ENCODE measurements at regions not wholly inside any gene's neighbourhood (a gene's known extent, or its start where the extent isn't known, plus 50 kb on each side); places are given as distances from the start of the nearest gene placed in this dataset.
"Not testable (repeated sequence)": the region's sequence is repeated elsewhere in the genome, so short reads cannot be mapped to it uniquely, and the experiment has no call there.

GRCh38 chr1:112105557-112105956 lies 116.1 kb upstream of the KCND3 start:
- DNase-seq, result no peak

DNA sequence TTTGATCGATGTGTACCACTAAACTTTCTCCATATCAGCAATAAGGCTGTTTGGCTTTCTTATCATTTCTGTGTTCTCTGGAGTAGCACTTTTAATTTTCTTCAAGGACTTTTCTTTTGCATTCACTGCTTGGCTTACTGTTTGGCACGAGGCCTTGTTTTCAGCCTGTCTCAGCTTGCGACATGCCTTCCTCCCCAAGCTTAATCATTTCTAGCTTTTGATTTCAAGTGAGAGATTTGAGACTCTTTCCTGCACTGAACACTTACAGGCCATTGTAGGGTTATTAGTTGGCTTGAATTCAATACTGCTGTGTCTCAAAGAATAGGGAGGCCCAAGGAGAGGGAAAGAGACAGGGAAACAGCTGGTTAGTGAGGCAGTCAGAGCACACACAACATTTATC lies 120.6 kb upstream of the KCND3 start:
- no peak for DNase-seq

DNA sequence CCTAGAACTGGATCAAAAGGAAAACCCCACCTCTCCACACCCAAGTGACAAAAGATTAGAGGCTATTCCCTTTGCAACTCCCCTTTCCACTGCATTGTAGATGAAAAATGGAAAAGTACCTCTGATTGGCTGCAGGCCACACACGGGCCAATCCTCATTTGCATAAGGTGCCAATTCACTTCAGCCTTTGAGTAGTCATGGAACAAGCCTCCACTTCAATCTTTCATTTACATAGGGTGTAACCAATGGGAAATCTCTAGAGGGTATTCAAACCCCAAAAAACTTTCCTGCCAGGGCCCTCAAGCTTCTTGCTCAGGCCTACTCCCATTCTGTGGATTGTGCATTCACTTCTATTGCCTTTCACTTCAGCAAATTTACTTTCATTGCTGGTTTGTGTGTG lies 122.3 kb upstream of the KCND3 start:
- DNase-seq, result no peak

GRCh38 chr1:112114540-112114939 lies 125.1 kb upstream of the KCND3 start:
- DNase-seq, result no peak

GRCh38 chr1:112126598-112126997 lies 137.1 kb upstream of the KCND3 start:
- no peak for DNase-seq

DNA sequence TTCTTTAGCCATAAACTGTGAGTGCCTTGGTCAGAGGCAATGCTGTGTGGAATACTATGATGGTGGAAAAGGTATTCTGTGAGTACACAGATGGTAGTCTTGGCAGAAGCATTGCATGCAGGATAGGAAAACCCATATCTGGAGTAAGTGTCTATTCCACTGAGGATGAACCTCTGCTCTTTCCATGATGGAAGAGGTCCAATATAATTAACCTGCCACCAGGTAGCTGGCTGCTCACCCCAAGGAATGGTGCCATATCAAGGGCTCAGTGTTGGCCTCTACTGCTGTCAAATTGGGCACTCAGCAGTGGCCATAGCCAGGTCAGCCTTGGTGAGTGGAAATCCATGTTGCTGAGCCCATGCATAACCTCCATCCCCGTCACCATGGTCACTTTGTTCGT lies 138.1 kb upstream of the KCND3 start:
- DNase-seq, result not testable (repeated sequence)

DNA sequence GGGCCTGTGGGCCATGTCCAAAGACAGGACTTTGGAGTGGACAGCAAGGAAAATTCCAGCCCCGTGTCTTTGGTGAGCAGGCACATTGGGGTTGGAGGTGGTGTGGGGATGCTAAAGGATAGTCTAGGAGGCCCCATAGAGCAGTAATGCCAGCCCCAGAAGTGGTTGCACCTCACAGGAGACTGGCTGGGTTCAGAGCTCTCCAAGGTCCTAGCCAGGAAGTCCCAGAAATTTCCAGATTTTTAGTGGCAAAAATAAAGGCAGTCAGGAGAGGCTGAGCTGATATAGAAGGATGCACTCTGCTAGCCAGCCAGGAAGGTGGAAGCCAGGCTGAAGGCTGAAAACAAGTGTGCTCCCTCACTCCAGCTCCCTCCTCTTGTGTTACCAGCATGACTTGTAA lies 144.0 kb upstream of the KCND3 start:
- no peak for DNase-seq

DNA sequence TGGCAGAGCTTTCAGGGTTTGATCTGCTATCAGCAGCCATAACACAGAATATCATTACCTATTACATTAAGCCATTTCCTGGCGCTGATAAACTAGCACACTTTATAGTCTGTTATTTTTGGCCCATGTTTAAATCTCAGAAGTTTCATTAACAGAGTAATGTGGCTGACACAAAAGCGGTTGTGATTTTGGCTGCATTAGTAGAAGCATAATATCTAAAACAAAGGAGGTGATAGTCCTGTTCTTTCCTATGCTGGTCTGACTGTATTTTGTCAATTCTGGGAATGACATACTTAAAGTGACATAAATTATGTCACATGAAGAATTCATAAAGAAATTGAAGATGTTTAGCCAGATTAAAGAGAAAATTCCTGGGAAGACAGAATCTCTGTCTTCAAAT lies 151.3 kb upstream of the KCND3 start:
- DNase-seq, result no peak

DNA sequence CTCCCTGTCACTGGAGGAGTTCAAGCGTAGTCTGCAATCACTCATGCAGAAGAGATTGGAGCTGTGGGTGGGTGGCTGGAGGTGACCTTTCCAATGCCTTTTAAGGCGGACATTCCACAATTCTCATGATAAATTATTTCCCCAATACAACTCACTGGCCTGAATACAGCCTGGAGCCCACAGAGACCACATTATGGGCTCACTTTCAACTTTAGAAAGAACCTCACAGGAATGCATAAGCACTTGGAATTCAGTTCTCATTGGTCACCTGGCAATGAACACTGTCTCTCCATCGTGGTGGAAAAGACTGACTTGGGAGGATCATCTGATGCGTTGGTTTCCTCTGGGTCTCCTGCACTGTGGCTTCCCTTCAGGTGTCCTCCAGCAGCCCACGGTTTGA lies 151.8 kb upstream of the KCND3 start:
- DNase-seq, result no peak

DNA sequence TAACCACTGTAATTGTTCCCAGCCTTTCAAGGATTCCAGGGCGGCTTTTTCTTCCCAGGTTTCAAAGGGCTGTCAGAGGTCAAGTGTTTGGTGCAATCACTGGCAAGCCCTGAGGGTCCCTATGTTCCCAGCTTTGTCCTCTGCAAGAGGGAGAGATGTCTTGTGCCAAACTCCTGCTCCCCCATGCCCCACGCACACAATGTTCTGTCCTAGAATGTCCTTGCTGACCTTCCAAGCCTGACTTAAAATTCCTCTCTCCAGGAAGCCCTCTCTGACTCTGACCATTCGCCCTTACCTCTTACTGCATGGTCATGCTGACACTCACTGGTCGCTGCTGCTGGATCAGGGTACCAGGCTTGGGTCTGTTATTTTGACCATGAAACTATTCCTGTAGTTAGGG lies 152.5 kb upstream of the KCND3 start:
- no peak for DNase-seq

DNA sequence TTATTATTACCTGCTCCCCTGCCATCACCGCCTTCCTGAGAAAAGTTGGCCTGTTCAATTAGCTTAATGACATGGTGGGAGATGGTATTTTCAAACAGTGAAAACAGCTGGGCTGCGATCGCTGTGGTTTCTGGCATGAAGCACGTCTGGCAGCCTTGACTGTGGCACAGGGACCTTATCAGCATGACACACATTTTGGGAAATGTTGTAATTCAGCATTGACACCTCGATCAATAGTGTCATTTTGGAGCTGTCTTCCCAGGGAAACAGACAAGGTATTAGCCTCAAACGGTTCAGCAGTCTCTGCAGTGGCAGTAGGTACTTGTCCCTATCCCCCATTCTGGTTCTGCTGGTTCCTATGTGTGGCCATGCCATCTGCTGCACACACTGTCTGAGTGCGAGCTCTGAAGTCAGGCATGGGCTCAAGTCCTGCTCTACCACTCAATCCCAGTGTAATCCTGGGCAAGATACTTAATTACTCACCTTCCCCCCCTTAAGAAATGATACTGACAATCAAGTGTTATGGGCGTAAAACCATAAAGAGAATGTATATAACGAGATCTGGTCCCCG lies 154.5 kb upstream of the KCND3 start:
- DNase-seq, result no peak

- DNase-seq, result no peak
Observed at GRCh38 chr1:112144733-112145426, 155.4 kb upstream of the KCND3 start.

GRCh38 chr1:112146201-112146715 lies 156.8 kb upstream of the KCND3 start:
- no peak for DNase-seq

DNA sequence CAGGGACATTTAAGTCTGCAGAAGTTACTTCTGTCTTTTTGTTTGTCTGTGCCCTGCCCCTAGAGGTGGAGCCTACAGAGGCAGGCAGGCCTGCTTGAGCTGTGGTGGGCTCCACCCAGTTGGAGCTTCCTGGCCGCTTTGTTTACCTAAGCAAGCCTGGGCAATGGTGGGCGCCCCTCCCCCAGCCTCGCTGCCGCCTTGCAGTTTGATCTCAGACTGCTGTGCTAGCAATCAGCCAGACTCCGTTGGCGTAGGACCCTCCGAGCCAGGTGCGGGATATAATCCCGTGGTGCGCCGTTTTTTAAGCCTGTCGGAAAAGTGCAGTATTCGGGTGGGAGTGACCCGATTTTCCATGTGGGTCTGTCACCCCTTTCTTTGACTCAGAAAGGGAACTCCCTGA lies 170.7 kb upstream of the KCND3 start:
- not testable (repeated sequence) for DNase-seq

DNA sequence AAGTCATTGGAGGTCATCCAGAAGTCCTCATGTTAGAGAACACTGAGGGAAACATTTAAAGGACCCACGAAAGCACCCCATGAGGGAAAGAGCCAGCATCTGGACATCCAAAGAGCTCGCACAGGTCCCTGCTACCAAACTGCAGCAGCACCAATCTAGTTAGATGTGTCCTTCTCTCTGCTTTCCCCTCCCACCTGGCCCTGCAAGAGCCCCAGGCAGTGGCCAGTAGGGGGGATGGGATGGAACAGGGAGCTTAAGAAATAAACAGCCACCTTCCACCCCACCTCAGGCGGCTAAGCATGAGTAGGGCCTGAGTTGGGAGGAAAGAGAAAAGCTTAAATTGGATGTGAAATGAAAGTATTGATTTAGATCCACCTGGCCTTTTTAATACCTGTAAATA lies 175.9 kb upstream of the KCND3 start:
- no peak for DNase-seq

DNA sequence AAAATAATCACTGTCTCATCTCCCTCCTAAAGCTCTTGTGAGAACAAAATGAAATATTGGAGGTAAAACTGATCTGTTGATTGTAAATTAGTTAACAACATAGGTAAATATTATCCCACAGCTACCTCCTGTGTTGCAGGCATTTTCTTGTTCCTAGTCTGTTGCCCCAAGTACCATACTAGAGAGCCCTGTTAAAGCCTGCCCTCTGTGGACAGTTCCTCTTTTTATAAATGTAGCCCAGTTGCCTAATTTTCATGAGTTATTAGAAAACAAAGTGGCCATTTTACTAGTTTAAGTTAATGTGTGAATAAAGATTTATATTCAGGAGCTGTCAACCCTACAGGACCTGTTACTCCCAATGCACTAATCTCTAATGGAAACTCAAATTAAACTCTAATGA lies 180.0 kb upstream of the KCND3 start:
- no peak for DNase-seq

GRCh38 chr1:112172294-112172882 lies 182.9 kb upstream of the KCND3 start:
- DNase-seq, result peak; percentile 27

DNA sequence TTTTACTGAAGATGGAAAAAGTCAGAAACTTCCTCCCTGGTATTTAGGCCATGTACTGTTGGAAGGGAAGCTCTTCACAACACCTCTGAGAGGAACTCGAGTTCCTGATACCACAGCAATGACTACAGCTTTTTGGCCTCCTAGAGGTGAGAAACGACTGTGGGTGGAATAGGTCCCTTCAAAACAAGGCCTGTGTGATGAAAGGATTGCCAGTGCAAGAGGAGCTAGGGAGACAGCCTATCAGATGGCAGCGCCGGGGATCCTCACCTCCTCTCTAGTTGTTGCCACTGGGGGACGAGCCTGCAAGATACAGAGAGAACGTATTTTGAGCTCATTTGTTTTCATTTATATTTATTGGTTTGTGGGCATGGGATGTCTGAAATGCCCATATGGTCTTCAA lies 187.8 kb upstream of the KCND3 start:
- no peak for DNase-seq

DNA sequence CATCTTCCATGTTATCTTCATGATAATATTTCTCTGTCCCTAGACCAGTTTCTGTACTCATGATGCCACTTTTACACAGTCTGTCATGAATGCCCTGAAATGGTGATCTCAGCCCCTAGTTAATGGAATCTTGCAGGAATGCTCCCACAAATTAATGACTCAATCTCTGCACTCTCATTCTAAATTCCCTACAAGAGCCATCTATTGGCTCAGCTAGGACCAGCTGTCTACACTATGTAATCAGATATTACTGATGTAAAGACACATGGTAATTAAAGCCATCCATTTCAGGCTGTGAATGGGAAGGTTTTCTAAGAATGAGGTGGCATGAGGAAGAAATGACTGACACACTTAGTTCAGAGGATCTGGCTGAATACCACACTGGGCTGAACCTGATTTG lies 199.1 kb upstream of the KCND3 start:
- DNase-seq, result no peak

GRCh38 chr1:112196008-112196588 lies 199.9 kb upstream of the CTTNBP2NL start:
- DNase-seq, result no peak

DNA sequence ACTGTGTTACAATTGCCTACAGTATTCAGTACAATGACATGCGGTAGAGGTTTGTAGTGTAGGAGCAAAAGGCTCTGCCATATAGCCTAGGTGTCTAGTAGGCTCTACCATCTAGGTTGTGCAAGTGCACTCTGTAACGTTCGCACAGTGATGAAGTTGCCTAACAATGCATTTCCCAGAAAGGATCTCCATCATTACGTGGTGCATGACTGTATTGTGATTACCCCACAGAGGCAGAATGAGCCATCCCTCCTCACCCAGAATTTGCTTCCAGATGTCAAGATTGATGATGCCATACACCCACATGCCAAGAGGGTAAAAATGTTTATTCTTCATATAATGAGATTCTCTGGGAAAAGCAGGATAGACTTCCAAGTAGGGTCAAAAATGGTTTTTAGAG lies 199.3 kb upstream of the CTTNBP2NL start:
- no peak for DNase-seq

DNA sequence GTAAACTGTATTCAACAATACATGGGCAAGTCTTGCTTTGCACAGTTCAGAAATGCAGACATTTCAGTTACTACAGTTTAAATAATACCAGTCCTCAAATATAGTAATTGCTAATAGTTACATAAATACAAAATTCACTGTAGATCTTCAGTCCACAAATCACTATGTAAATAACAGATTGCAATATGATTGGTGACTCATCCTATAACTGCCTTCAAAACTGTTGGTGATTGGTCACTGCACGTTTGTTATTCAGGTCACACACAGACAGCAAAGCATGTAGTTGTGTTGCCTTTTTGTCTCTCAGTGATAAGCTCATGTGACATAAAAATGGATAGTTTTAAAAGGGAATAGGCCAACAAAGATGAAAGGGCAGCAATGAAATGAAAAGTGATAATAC lies 186.5 kb upstream of the CTTNBP2NL start:
- DNase-seq, result no peak

DNA sequence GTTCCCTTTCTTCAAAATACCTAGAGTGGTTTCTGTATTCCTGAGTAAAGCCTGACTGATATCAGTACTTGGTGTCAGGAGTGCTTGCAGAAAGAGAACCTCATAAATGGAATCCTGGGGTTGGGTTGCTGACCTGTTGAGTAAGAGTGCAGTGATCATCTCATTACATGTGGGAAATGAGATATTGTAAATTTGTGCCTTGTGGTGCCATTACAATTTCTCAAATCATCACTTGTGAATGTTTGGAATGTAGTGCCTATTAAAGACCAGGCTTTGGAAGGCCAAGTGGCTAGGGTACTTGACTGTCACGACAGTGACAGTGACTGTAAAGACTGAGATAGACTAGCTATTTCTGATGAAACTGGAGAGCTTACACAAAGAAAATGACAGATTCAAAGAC lies 176.7 kb upstream of the CTTNBP2NL start:
- DNase-seq, result no peak

DNA sequence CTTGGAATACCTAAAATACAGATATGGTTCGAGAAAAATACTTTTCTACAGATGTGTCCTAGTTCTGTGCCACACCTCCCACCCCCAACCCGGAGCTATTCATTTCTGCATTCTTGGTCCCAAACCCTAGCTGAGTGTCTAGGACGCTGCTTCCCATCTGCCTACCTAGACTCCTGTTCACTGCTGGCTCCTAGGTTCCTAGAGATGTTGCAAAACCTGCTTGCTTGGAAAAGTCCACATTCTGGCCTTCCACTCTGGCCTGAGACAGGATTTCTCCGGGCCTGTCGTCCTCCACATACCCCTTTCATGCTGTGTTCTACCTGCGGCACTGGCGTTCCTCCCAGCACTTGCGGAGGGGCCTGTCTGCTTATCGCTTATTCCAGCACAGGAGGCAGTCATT lies 165.8 kb upstream of the CTTNBP2NL start:
- no peak for DNase-seq

Measured in NCI-H1048 (cell line).